HG03095 (cell line): ENCODE measurements at regions not wholly inside any gene's neighbourhood (a gene's known extent, or its start where the extent isn't known, plus 50 kb on each side); places are given as distances from the start of the nearest gene placed in this dataset.
"Not testable (repeated sequence)": the region's sequence is repeated elsewhere in the genome, so short reads cannot be mapped to it uniquely, and the experiment has no call there.

Experiments
- ATAC-seq: cut with Tn5 transposase; IDR thresholded peaks from one replicate; pipeline ENCODE4 v1.9.1; 2021; ENCODE audit warnings: moderate library complexity; ENCODE audit not compliant: unreplicated experiment

DNA sequence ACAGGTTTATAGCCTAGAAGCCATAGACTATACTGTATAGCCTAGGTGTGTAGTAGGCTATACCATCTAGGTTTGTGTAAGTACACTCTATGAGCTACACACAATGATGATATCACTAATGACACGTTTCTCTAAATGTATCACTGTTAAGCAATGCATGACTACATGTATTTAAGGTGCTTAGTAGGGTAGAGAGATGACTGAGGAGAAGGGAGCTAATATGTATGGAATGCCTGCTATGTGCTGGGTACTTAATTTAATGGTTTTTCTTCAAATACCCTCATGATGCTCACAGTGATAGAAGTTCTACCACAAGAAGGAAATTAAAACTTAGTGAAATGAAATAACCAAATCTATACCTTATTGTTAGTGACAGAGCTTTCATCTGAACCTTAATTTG is 1785.5 kb downstream of the EFNA5 start:
- no peak for ATAC-seq

GRCh38 chr5:105882956-105883481 is 1787.7 kb downstream of the EFNA5 start:
- ATAC-seq = no peak

DNA sequence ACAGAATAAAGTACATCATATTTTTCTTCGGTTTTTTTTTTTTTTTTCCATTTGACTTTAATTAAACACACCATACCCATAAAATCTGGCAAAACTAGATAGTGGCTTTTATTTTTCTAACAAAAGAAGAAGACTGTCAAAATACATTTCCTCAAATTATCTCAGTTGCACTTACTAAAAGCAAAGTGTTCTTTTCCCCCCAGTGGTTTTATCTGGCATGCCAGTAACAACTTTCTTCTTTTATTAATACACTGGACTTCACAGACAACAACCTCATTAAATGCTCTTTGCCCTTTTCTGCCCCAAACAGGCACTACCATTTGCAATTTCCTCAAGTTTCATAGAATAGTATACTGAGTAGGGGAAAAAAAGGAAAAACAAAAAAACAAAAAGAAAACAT is 1792.3 kb downstream of the EFNA5 start:
- no peak for ATAC-seq

- no peak for ATAC-seq
Measured at GRCh38 chr5:105877592-105877991, 1793.1 kb downstream of the EFNA5 start.

DNA sequence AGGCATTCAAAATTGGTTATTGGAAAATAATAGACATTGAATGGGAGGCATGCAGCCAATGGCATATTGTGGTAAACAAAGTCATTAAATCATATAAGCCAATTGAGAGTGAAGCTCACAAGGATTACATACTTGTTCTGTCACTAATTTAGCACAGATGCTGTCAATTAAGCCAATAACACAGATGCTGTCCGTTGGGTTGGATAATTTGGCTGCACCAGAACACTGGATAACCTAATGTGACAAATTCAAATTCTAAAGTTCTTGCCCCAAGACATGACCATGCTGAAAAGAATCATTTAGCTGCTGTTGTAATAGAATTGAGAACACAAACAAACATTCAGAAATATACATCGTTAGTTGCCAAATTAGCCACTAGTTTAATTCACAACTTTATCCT is 1796.4 kb downstream of the EFNA5 start:
- no peak for ATAC-seq

- ATAC-seq = no peak
Measured at GRCh38 chr5:105872569-105873270, 1798.0 kb downstream of the EFNA5 start.

DNA sequence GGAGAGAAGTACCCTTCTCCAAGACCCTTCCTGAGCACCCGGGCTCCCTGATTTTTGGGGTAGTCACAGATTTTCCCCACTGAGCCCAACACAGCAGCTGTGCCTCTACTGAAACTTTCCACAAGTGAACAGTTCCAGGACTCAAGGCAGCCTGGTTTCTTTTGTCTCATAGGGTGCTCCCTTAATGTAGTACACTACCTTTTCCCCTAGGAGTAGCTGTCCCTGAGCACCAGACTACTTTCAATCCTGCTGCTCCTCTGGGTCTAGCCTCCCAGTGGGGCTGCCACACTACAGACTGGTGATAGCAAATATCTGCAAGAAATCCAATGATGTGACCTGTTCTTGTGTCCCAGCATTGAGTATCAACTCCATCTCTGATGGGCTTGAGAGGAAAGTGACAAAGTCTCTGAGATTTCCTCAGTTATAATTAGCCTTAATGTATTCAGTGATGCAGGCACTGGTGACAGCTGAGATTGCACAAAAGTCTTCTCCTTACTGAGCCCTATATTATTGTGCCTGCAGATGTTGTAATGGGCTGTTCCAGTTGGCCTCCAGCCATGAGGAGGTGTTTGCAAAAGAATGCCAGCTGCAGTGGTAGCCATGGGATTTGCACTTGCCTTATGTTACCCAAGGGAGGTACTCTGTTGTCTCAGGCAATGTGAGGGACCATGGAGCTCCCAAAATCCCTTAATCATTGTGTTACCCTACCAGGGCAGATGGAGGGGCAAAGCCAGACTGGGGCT is 1802.5 kb downstream of the EFNA5 start:
- ATAC-seq = no peak

DNA sequence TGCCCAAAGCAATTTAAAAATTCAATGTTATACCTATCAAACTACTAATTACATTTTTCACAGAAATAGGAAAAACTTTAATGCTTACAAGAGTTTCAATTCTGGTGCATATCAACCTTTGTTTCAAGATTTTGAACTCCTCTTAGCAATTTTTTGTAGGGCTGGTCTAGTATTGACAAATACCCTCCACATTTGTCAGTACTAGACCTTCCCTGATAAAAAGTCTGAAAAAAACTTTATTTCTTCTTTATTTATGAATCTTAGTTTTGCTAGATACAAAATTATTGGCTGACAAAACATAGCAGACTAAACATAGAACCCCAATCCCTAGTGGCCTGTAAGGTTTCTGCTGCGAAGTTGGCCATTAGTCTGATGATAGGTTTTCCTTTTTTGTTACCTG is 1804.9 kb downstream of the EFNA5 start:
- ATAC-seq = no peak

- ATAC-seq = not testable (repeated sequence)
Measured at GRCh38 chr5:105859350-105859749, 1811.4 kb downstream of the EFNA5 start.

DNA sequence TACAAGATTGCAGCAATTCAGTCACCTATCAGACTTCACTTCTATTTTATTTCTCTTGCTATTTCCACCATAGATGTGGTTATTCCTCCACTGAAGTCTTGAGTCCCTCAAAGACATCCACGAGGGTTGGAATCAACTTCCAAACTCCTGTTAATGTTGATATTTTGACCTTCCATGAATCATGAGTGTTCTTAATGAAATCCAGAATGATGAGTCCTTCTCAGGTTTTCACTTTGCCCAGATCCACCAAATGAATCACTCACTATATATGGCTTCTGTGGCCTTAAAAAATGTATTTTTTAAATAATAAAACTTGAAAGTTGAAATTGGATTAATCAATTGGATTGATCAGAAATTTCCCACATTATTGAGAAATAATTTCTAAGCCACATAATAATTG is 1821.0 kb downstream of the EFNA5 start:
- no peak for ATAC-seq

DNA sequence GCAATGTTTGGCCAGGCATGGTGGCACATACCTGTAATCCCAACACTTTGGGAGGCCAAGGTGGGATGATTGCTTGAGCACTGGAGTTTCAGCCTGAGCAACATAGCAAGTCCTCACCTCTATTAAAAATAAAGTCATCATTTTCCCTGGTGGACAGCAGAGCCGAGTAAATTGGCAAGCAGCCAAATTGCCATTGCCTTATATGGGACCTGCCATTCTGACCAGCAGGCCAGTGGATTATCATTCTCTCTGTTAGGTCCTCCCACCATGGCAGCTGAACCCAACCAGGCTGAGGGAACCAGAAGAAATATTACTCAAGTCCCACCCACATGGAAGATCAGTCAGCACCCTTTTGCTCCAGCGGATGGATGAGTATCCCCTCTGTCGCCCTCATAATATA is 1829.9 kb downstream of the EFNA5 start:
- no peak for ATAC-seq

- no peak for ATAC-seq
Measured at GRCh38 chr5:105836887-105837286, 1833.8 kb downstream of the EFNA5 start.

DNA sequence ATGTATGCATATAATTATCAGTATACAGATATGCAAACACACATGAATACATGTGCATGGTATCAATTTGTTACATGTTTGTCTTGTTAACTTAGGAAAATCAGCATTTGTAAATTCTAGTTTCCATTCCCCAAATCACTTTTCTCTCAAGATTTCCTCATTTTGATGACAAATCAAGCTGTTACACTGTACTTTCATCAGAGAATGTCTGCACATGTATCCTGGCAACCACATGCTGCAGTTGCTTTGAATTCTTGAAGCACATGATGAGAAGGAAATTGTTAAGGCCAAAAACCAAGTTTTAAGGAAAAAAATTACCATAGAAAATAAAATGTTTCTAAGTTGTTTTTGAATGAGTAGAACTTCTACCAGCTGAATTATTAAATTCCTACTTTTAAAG is 1834.5 kb downstream of the EFNA5 start:
- no peak for ATAC-seq

- no peak for ATAC-seq
Measured at GRCh38 chr5:105828821-105829220, 1841.9 kb downstream of the EFNA5 start.

GRCh38 chr5:105821800-105822199 is 1848.9 kb downstream of the EFNA5 start:
- ATAC-seq = no peak

GRCh38 chr5:105817914-105818313 is 1852.8 kb downstream of the EFNA5 start:
- ATAC-seq = no peak

GRCh38 chr5:105817416-105817815 is 1853.3 kb downstream of the EFNA5 start:
- ATAC-seq = no peak

DNA sequence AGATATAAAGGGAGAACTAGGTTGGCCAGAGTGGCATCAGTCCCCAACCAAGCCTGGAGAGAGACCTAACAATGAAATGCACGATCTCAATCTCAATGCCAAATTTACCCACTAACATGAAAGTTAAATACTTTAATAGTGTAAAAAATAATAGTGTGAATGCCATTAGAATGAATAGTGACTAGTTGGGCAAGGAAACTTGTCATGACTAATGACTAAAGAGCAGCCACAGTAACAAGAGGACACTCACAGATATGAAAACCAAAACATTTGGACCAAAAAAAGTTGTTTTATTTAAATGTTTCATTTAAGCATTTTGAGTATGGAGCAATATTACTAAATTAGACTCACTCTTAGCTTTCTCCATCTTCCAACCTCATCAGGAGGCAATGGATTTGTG is 1853.8 kb downstream of the EFNA5 start:
- no peak for ATAC-seq

GRCh38 chr5:105812304-105812703 is 1858.4 kb downstream of the EFNA5 start:
- no peak for ATAC-seq

DNA sequence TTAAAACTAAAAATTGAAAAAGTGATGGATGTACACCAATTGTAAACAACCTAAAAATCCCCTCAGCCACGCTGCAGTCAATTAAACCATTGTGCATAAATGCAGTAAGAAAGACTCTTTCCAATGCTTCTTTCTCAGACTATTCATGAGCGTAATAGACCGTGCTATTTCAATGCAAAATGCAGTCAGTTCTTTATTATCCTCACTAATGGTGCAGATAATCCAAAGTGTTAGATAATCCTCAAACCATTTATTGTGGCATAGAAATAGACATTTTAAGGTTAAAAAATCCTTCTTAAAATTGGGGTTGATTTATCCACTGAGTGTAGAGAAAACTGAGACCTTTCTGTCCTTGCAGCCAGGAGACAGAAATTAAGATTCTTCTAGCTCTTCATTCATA is 1862.8 kb downstream of the EFNA5 start:
- no peak for ATAC-seq

DNA sequence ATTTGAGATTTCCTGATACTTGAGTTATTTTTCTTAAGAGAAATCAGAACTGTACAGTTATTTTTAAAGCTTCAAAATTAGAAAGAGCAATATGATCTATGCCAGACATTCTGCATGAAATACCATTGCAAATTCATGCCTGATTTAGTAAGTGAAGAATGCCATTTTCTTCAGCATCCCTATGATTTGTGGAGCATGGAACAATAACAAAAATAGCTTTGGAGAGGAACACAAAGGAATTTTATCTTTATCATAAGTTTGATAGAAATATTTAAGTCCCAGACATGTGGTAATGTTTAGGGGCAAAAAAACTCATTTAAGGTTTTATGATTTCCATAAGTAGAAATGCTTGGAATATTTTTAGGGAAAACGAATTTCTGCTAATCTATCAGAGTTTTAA is 1863.4 kb downstream of the EFNA5 start:
- no peak for ATAC-seq

GRCh38 chr5:105806596-105806995 is 1864.1 kb downstream of the EFNA5 start:
- ATAC-seq = no peak
